ENCODE measurements at regions not wholly inside any gene's neighbourhood (a gene's known extent, or its start where the extent isn't known, plus 50 kb on each side); places are given as distances from the start of the nearest gene placed in this dataset.

DNA sequence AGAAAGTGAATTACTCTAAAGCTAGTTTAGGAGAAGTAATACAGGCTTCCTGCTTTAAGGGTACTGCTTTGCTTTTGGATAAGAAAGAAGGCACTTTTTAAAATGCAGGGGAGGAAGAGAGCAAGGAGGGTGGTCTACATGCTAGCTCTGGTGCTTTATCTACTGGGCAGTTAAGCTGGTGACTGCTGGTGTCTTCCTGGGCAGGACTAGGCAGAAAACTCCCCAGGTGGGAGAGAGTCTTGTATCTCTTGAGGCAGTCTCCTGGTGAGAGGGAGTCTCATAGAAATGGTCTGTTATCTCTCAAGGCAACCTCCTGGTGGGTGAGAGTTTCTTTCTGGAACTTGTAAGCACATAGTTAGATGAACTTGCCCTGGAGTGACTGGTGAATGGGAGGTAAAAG lies 953.9 kb upstream of the GOT2 start:
- DNase-seq (ENCODE audit: low spot score): no peak
- H3K27ac ChIP-seq (ENCODE audit: low read depth in 1 of 2, low read length in 2 of 2): no peak overlapping the region
- no peaks in the 10 kb centered on the region for H3K27me3 ChIP-seq (ENCODE audit: control insufficient read depth in 4 of 4, insufficient read depth in 4 of 4, low read length in 3 of 4)
- H3K4me1 ChIP-seq (ENCODE audit: control insufficient read depth in 4 of 4, insufficient read depth in 4 of 4, low read length in 3 of 4): no peaks in the 10 kb centered on the region
- H3K9ac ChIP-seq (ENCODE audit: low read depth in 1 of 2, low read length in 2 of 2): no peak overlapping the region
- H3K4me3 ChIP-seq (ENCODE audit: low read depth in 1 of 3, low read length in 3 of 3): no peak overlapping the region
- H3K9me3 ChIP-seq (ENCODE audit: control insufficient read depth in 4 of 4, low read length in 3 of 4): no peaks in the 10 kb centered on the region
- no peaks in the 10 kb centered on the region for H3K36me3 ChIP-seq (ENCODE audit: control insufficient read depth in 4 of 4, insufficient read depth in 3 of 4, low read depth in 1 of 4, low read length in 3 of 4)
- TF ChIP-seq GABPA (IDR thresholded peaks at IDR 0.05 in 1 of 2, conservative IDR thresholded peaks at IDR 0.05 in 1 of 2) (no peak), HNF4G (IDR thresholded peaks at IDR 0.05) (no peak), HNF4A (conservative IDR thresholded peaks at IDR 0.05) (no peak), RAD21 (IDR thresholded peaks at IDR 0.05) (no peak), FOXA2 (IDR thresholded peaks at IDR 0.05) (no peak), EGR1 (IDR thresholded peaks at IDR 0.05; ENCODE audit: low read depth in 2 of 2) (no peak), REST (IDR thresholded peaks at IDR 0.05) (no peak), TAF1 (conservative IDR thresholded peaks at IDR 0.05) (no peak), RXRA (IDR thresholded peaks at IDR 0.05) (no peak), JUND (IDR thresholded peaks at IDR 0.05) (no peak), YY1 (IDR thresholded peaks at IDR 0.05) (no peak), SP1 (IDR thresholded peaks at IDR 0.05) (no peak), CTCF (IDR thresholded peaks at IDR 0.05; ENCODE audit: low read depth, low read length, missing input control) (no peak), MAX (IDR thresholded peaks at IDR 0.05) (no peak), FOXA1 (IDR thresholded peaks at IDR 0.05) (no peak), NR2F2 (IDR thresholded peaks at IDR 0.05) (no peak)
- TF ChIP-seq, protein P1, sequence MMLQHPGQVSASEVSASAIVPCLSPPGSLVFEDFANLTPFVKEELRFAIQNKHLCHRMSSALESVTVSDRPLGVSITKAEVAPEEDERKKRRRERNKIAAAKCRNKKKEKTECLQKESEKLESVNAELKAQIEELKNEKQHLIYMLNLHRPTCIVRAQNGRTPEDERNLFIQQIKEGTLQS (IDR thresholded peaks at IDR 0.05): no peak
- TF ChIP-seq, protein P2, sequence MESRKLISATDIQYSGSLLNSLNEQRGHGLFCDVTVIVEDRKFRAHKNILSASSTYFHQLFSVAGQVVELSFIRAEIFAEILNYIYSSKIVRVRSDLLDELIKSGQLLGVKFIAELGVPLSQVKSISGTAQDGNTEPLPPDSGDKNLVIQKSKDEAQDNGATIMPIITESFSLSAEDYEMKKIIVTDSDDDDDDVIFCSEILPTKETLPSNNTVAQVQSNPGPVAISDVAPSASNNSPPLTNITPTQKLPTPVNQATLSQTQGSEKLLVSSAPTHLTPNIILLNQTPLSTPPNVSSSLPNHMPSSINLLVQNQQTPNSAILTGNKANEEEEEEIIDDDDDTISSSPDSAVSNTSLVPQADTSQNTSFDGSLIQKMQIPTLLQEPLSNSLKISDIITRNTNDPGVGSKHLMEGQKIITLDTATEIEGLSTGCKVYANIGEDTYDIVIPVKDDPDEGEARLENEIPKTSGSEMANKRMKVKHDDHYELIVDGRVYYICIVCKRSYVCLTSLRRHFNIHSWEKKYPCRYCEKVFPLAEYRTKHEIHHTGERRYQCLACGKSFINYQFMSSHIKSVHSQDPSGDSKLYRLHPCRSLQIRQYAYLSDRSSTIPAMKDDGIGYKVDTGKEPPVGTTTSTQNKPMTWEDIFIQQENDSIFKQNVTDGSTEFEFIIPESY (IDR thresholded peaks at IDR 0.05): no peak

GRCh38 chr16:59686405-59686804 lies 952.3 kb upstream of the GOT2 start:
- Histone ChIP-seq H3K9me3 (ENCODE audit: control insufficient read depth in 4 of 4, low read length in 3 of 4) (no peaks in the 10 kb centered on the region), H3K4me1 (ENCODE audit: control insufficient read depth in 4 of 4, insufficient read depth in 4 of 4, low read length in 3 of 4) (no peaks in the 10 kb centered on the region), H3K27me3 (ENCODE audit: control insufficient read depth in 4 of 4, insufficient read depth in 4 of 4, low read length in 3 of 4) (no peaks in the 10 kb centered on the region), H3K4me3 (ENCODE audit: low read depth in 1 of 3, low read length in 3 of 3) (no peak overlapping the region), H3K36me3 (ENCODE audit: control insufficient read depth in 4 of 4, insufficient read depth in 3 of 4, low read depth in 1 of 4, low read length in 3 of 4) (no peaks in the 10 kb centered on the region), H3K9ac (ENCODE audit: low read depth in 1 of 2, low read length in 2 of 2) (no peak overlapping the region), H3K27ac (ENCODE audit: low read depth in 1 of 2, low read length in 2 of 2) (no peak overlapping the region)
- TF ChIP-seq YY1 (IDR thresholded peaks at IDR 0.05): no peak
- no peak for TF ChIP-seq RAD21 (IDR thresholded peaks at IDR 0.05)
- no peak for TF ChIP-seq GABPA (IDR thresholded peaks at IDR 0.05 in 1 of 2, conservative IDR thresholded peaks at IDR 0.05 in 1 of 2)
- TF ChIP-seq MAX (IDR thresholded peaks at IDR 0.05): no peak
- TF ChIP-seq HNF4A (conservative IDR thresholded peaks at IDR 0.05): no peak
- no peak for TF ChIP-seq NR2F2 (IDR thresholded peaks at IDR 0.05)
- TF ChIP-seq, protein P2 (IDR thresholded peaks at IDR 0.05): no peak
- TF ChIP-seq RXRA (IDR thresholded peaks at IDR 0.05): no peak
- no peak for TF ChIP-seq FOXA1 (IDR thresholded peaks at IDR 0.05)
- TF ChIP-seq EGR1 (IDR thresholded peaks at IDR 0.05; ENCODE audit: low read depth in 2 of 2): no peak
- no peak for TF ChIP-seq SP1 (IDR thresholded peaks at IDR 0.05)
- WGBS: 58% methylated on average over 2 of the region's 2 CpGs
- no peak for DNase-seq (ENCODE audit: low spot score)

Data from liver (tissue), 8 donors.